ENCODE measurements at regions not wholly inside any gene's neighbourhood (a gene's known extent, or its start where the extent isn't known, plus 50 kb on each side); places are given as distances from the start of the nearest gene placed in this dataset.

DNA sequence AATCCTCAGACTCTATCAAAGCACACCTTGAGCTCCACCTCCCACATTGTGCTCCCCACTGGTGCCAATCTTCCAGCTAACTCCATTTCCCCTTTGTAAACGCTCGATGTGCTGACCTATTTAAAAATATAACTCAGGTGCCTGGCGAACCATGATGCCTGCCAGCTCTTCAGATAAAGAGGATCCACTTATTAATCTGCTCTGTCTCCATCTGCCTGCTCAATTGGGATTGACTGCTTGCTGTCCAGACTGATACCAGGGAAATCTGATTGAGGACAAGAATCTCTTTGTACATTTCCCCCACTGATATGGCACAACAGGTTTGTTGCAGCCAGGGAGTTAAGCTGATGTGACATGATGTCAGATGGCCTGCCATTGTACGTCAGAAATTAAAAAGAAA, 2036.5 kb upstream of the CELF4 start:
- Histone ChIP-seq H3K27me3 (ENCODE audit: control insufficient read depth, low read length) (no peaks in the 10 kb centered on the region), H3K36me3 (ENCODE audit: control insufficient read depth, low read length) (no peaks in the 10 kb centered on the region), H3K4me3 (ENCODE audit: low read length) (no peak overlapping the region), H3K4me2 (ENCODE audit: low read length) (no peak overlapping the region), H4K20me1 (ENCODE audit: control insufficient read depth, insufficient read depth, low read depth, low read length) (no peaks in the 10 kb centered on the region), H3K79me2 (ENCODE audit: control insufficient read depth, low read length) (no peaks in the 10 kb centered on the region), H3K9me3 (ENCODE audit: control insufficient read depth, insufficient read depth, low read length) (no peaks in the 10 kb centered on the region), H3K4me1 (ENCODE audit: control insufficient read depth, low read length) (no peaks in the 10 kb centered on the region), H3F3A (ENCODE audit: control insufficient read depth, insufficient read depth) (no peaks in the 10 kb centered on the region), H3K9me2 (replicated peaks; ENCODE audit: control insufficient read depth, low read length) (no peaks in the 10 kb centered on the region), H3K27ac (ENCODE audit: low read depth, low read length) (no peak overlapping the region)
- no peak for TF ChIP-seq EZH2phosphoT487 (IDR thresholded peaks at IDR 0.05; ENCODE audit: borderline replicate concordance, low read length)
- TF ChIP-seq, protein P1, sequence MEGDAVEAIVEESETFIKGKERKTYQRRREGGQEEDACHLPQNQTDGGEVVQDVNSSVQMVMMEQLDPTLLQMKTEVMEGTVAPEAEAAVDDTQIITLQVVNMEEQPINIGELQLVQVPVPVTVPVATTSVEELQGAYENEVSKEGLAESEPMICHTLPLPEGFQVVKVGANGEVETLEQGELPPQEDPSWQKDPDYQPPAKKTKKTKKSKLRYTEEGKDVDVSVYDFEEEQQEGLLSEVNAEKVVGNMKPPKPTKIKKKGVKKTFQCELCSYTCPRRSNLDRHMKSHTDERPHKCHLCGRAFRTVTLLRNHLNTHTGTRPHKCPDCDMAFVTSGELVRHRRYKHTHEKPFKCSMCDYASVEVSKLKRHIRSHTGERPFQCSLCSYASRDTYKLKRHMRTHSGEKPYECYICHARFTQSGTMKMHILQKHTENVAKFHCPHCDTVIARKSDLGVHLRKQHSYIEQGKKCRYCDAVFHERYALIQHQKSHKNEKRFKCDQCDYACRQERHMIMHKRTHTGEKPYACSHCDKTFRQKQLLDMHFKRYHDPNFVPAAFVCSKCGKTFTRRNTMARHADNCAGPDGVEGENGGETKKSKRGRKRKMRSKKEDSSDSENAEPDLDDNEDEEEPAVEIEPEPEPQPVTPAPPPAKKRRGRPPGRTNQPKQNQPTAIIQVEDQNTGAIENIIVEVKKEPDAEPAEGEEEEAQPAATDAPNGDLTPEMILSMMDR (IDR thresholded peaks at IDR 0.05; ENCODE audit: low read depth, low read length, poor library complexity, severe bottlenecking): no peak

GRCh38 chr18:39600894-39601293, 2035.3 kb upstream of the CELF4 start:
- Histone ChIP-seq H3K27me3 (ENCODE audit: control insufficient read depth, low read length) (no peaks in the 10 kb centered on the region), H3K27ac (ENCODE audit: low read depth, low read length) (no peak overlapping the region), H3K4me1 (ENCODE audit: control insufficient read depth, low read length) (no peaks in the 10 kb centered on the region), H3K79me2 (ENCODE audit: control insufficient read depth, low read length) (no peaks in the 10 kb centered on the region), H3K9me3 (ENCODE audit: control insufficient read depth, insufficient read depth, low read length) (no peaks in the 10 kb centered on the region), H3K4me2 (ENCODE audit: low read length) (no peak overlapping the region), H4K20me1 (ENCODE audit: control insufficient read depth, insufficient read depth, low read depth, low read length) (no peaks in the 10 kb centered on the region), H3F3A (ENCODE audit: control insufficient read depth, insufficient read depth) (no peaks in the 10 kb centered on the region), H3K36me3 (ENCODE audit: control insufficient read depth, low read length) (no peaks in the 10 kb centered on the region), H3K9me2 (replicated peaks; ENCODE audit: control insufficient read depth, low read length) (no peaks in the 10 kb centered on the region), H3K4me3 (ENCODE audit: low read length) (no peak overlapping the region)
- TF ChIP-seq, protein P1 (IDR thresholded peaks at IDR 0.05; ENCODE audit: low read depth, low read length, poor library complexity, severe bottlenecking): no peak
- TF ChIP-seq EZH2phosphoT487 (IDR thresholded peaks at IDR 0.05; ENCODE audit: borderline replicate concordance, low read length): no peak

GRCh38 chr18:39599251-39599650, 2033.7 kb upstream of the CELF4 start:
- H3K79me2 ChIP-seq (ENCODE audit: control insufficient read depth, low read length): no peaks in the 10 kb centered on the region
- H3F3A ChIP-seq (ENCODE audit: control insufficient read depth, insufficient read depth): no peaks in the 10 kb centered on the region
- no peak overlapping the region for H3K4me2 ChIP-seq (ENCODE audit: low read length)
- H3K9me2 ChIP-seq (replicated peaks; ENCODE audit: control insufficient read depth, low read length): no peaks in the 10 kb centered on the region
- H3K9me3 ChIP-seq (ENCODE audit: control insufficient read depth, insufficient read depth, low read length): no peaks in the 10 kb centered on the region
- H3K4me1 ChIP-seq (ENCODE audit: control insufficient read depth, low read length): no peaks in the 10 kb centered on the region
- H4K20me1 ChIP-seq (ENCODE audit: control insufficient read depth, insufficient read depth, low read depth, low read length): no peaks in the 10 kb centered on the region
- no peak overlapping the region for H3K27ac ChIP-seq (ENCODE audit: low read depth, low read length)
- H3K27me3 ChIP-seq (ENCODE audit: control insufficient read depth, low read length): no peaks in the 10 kb centered on the region
- TF ChIP-seq, protein P1 (IDR thresholded peaks at IDR 0.05; ENCODE audit: low read depth, low read length, poor library complexity, severe bottlenecking): no peak
- TF ChIP-seq EZH2phosphoT487 (IDR thresholded peaks at IDR 0.05; ENCODE audit: borderline replicate concordance, low read length): no peak
- no peaks in the 10 kb centered on the region for H3K36me3 ChIP-seq (ENCODE audit: control insufficient read depth, low read length)
- H3K4me3 ChIP-seq (ENCODE audit: low read length): no peak overlapping the region

GRCh38 chr18:39596891-39597290, 2031.3 kb upstream of the CELF4 start:
- H3K27ac ChIP-seq (ENCODE audit: low read depth, low read length): no peak overlapping the region
- no peaks in the 10 kb centered on the region for H3K79me2 ChIP-seq (ENCODE audit: control insufficient read depth, low read length)
- TF ChIP-seq, protein P1 (IDR thresholded peaks at IDR 0.05; ENCODE audit: low read depth, low read length, poor library complexity, severe bottlenecking): no peak
- TF ChIP-seq EZH2phosphoT487 (IDR thresholded peaks at IDR 0.05; ENCODE audit: borderline replicate concordance, low read length): no peak
- no peaks in the 10 kb centered on the region for H3K4me1 ChIP-seq (ENCODE audit: control insufficient read depth, low read length)
- H3F3A ChIP-seq (ENCODE audit: control insufficient read depth, insufficient read depth): no peaks in the 10 kb centered on the region
- H3K9me2 ChIP-seq (replicated peaks; ENCODE audit: control insufficient read depth, low read length): no peaks in the 10 kb centered on the region
- no peaks in the 10 kb centered on the region for H3K27me3 ChIP-seq (ENCODE audit: control insufficient read depth, low read length)
- no peaks in the 10 kb centered on the region for H3K36me3 ChIP-seq (ENCODE audit: control insufficient read depth, low read length)
- no peak overlapping the region for H3K4me2 ChIP-seq (ENCODE audit: low read length)
- no peaks in the 10 kb centered on the region for H3K9me3 ChIP-seq (ENCODE audit: control insufficient read depth, insufficient read depth, low read length)
- H4K20me1 ChIP-seq (ENCODE audit: control insufficient read depth, insufficient read depth, low read depth, low read length): no peaks in the 10 kb centered on the region
- H3K4me3 ChIP-seq (ENCODE audit: low read length): no peak overlapping the region

Data from DOHH2 (cell line).